Loucy (cell line): ENCODE measurements at regions not wholly inside any gene's neighbourhood (a gene's known extent, or its start where the extent isn't known, plus 50 kb on each side); places are given as distances from the start of the nearest gene placed in this dataset.

Source experiments
- H2AFZ ChIP-seq: fragments of 200-600 bp; sonication (generic); 2 replicates; pipeline ENCODE4 v1.6.0; 2016; ENCODE audit warnings: antibody characterized with exemption, mild to moderate bottlenecking, low read length, moderate library complexity
- H3F3A ChIP-seq: fragments of 200-600 bp; 2 replicates; pipeline ENCODE4 v1.6.0; 2016; ENCODE audit warnings: antibody characterized with exemption, low read depth, mild to moderate bottlenecking
- H3K27me3 ChIP-seq: fragments of 200-600 bp; sonication (generic); 2 replicates; pipeline ENCODE4 v1.6.1; 2014; ENCODE audit warnings: low read length, mild to moderate bottlenecking; ENCODE audit not compliant: insufficient read depth, poor library complexity, severe bottlenecking
- H3K36me3 ChIP-seq: fragments of 200-600 bp; sonication (generic); 2 replicates; pipeline ENCODE4 v1.6.1; 2016; ENCODE audit warnings: low read length; ENCODE audit not compliant: insufficient read depth
- H3K4me1 ChIP-seq: fragments of 200-600 bp; sonication (generic); 2 replicates; pipeline ENCODE4 v1.5.1; 2014; ENCODE audit warnings: low read length, mild to moderate bottlenecking; ENCODE audit not compliant: insufficient read depth, poor library complexity, severe bottlenecking
- H3K4me2 ChIP-seq: fragments of 200-600 bp; sonication (generic); 2 replicates; pipeline ENCODE4 v1.6.0; 2014; ENCODE audit warnings: antibody characterized with exemption, low read length, low read depth, mild to moderate bottlenecking; ENCODE audit not compliant: poor library complexity, severe bottlenecking
- H3K4me3 ChIP-seq: fragments of 200-600 bp; sonication (generic); 2 replicates; pipeline ENCODE4 v1.5.1; 2014; ENCODE audit warnings: low read length, mild to moderate bottlenecking, mixed read lengths; ENCODE audit not compliant: poor library complexity, severe bottlenecking
- H3K79me2 ChIP-seq: fragments of 200-600 bp; sonication (generic); 2 replicates; pipeline ENCODE4 v1.6.1; 2014; ENCODE audit warnings: low read length; ENCODE audit not compliant: insufficient read depth
- H3K9ac ChIP-seq: fragments of 200-600 bp; sonication (generic); 2 replicates; pipeline ENCODE4 v1.6.0; 2014; ENCODE audit warnings: mild to moderate bottlenecking, low read depth, low read length, moderate library complexity; ENCODE audit not compliant: poor library complexity, severe bottlenecking
- H3K9me2 ChIP-seq: fragments of 200-600 bp; sonication (generic); replicated peaks from 2 replicates; pipeline ENCODE4 v1.6.1; 2016; ENCODE audit warnings: low read depth, low read length, mixed read lengths
- H3K9me3 ChIP-seq: fragments of 200-600 bp; sonication (generic); 2 replicates; pipeline ENCODE4 v1.6.1; 2014; ENCODE audit warnings: mild to moderate bottlenecking, antibody characterized with exemption, low read length, low read depth; ENCODE audit not compliant: insufficient read depth
- H4K20me1 ChIP-seq: fragments of 200-600 bp; sonication (generic); 2 replicates; pipeline ENCODE4 v1.6.0; 2014; ENCODE audit warnings: antibody characterized with exemption, low read length, mild to moderate bottlenecking; ENCODE audit not compliant: insufficient read depth, poor library complexity, severe bottlenecking
- CTCF ChIP-seq: fragments of 200-600 bp; sonication (generic); conservative IDR thresholded peaks from 2 replicates; pipeline ENCODE4 v1.5.1; 2014; ENCODE audit warnings: mild to moderate bottlenecking, antibody characterized with exemption, low read length
- EZH2phosphoT487 ChIP-seq: fragments of 200-600 bp; IDR thresholded peaks from 2 replicates; pipeline ENCODE4 v1.6.1; 2018; ENCODE audit warnings: antibody characterized with exemption, mild to moderate bottlenecking, moderate library complexity, borderline replicate concordance

DNA sequence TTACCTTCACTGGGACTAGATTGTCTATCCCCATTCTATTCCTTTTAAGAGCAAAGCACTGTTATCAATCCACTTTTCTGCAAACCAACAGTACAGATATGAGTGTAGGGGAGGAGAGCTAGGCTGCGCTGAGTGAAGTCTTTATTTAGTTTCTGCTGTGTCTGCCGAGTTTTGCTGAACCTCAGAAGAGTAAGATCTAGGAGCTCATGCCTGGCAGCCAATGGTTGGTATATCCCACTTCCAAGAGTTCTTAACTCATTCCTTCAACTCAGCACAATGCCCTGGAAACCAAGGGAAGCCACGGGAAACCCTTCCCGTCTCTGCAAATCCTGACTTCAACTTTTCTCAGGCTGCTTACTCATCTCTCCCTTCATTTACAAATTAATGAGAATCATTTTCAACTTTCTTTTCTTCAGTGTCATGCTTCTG, 58.0 kb upstream of the JAK2 start:
- no peaks in the 10 kb centered on the region for H3K36me3 ChIP-seq
- no peaks in the 10 kb centered on the region for H3K4me1 ChIP-seq
- H3K4me3 ChIP-seq = no peak overlapping the region
- H3K9ac ChIP-seq = no peak overlapping the region
- H3K27me3 ChIP-seq = no peaks in the 10 kb centered on the region
- no peaks in the 10 kb centered on the region for H3K79me2 ChIP-seq
- H3K9me2 ChIP-seq = no peaks in the 10 kb centered on the region
- H2AFZ ChIP-seq = no peak overlapping the region
- H3K9me3 ChIP-seq = no peaks in the 10 kb centered on the region
- no peak overlapping the region for H3K4me2 ChIP-seq
- no peaks in the 10 kb centered on the region for H3F3A ChIP-seq
- TF ChIP-seq EZH2phosphoT487 (no peak), CTCF (no peak)
- H4K20me1 ChIP-seq = no peaks in the 10 kb centered on the region

GRCh38 chr9:4927701-4928100, 57.4 kb upstream of the JAK2 start:
- no peaks in the 10 kb centered on the region for H3K36me3 ChIP-seq
- no peaks in the 10 kb centered on the region for H3K27me3 ChIP-seq
- H3K79me2 ChIP-seq = no peaks in the 10 kb centered on the region
- no peak overlapping the region for H3K4me3 ChIP-seq
- H2AFZ ChIP-seq = no peak overlapping the region
- no peaks in the 10 kb centered on the region for H3K9me2 ChIP-seq
- no peaks in the 10 kb centered on the region for H3K4me1 ChIP-seq
- no peaks in the 10 kb centered on the region for H4K20me1 ChIP-seq
- H3F3A ChIP-seq = no peaks in the 10 kb centered on the region
- no peak for TF ChIP-seq CTCF
- TF ChIP-seq EZH2phosphoT487 = no peak
- H3K4me2 ChIP-seq = no peak overlapping the region
- no peak overlapping the region for H3K9ac ChIP-seq
- H3K9me3 ChIP-seq = no peaks in the 10 kb centered on the region

DNA sequence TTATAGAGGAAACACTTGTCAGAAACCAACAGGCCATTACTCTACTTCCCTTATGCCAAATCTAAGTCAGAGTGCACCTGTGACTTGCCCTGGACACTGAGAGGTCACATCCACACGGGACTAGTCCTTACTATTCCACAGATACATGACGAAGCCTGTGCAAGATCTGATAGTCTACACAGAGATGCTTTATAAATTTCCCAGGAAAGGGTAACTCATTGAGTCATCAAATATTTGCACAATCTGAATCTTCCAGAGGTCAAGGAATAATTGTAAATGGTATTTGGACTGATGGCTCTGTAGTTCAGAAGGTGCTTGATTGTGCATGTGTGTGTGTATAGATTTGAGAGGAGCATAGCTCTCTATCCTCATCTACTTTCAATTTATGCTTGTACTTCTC, 55.2 kb upstream of the JAK2 start:
- no peak overlapping the region for H2AFZ ChIP-seq
- no peak overlapping the region for H3K4me3 ChIP-seq
- TF ChIP-seq CTCF (no peak), EZH2phosphoT487 (no peak)
- no peak overlapping the region for H3K4me2 ChIP-seq
- H3K79me2 ChIP-seq = no peaks in the 10 kb centered on the region
- no peaks in the 10 kb centered on the region for H4K20me1 ChIP-seq
- H3F3A ChIP-seq = no peaks in the 10 kb centered on the region
- H3K9me3 ChIP-seq = no peaks in the 10 kb centered on the region
- H3K9me2 ChIP-seq = no peaks in the 10 kb centered on the region
- no peaks in the 10 kb centered on the region for H3K4me1 ChIP-seq
- no peaks in the 10 kb centered on the region for H3K36me3 ChIP-seq
- H3K27me3 ChIP-seq = no peaks in the 10 kb centered on the region
- no peak overlapping the region for H3K9ac ChIP-seq
